ENCODE measurements at regions not wholly inside any gene's neighbourhood (a gene's known extent, or its start where the extent isn't known, plus 50 kb on each side); places are given as distances from the start of the nearest gene placed in this dataset.

- no peak for DNase-seq (ENCODE audit: low spot score)
- TF ChIP-seq CTCF (IDR thresholded peaks at IDR 0.05; ENCODE audit: extremely low read depth, missing control alignments), result no peak
Measured at GRCh38 chr5:144731786-144732185, 561.1 kb downstream of the KCTD16 start.

- DNase-seq (ENCODE audit: low spot score), result no peak
- no peak for TF ChIP-seq CTCF (IDR thresholded peaks at IDR 0.05; ENCODE audit: extremely low read depth, missing control alignments)
Measured at GRCh38 chr5:144712090-144712489, 541.4 kb downstream of the KCTD16 start.

GRCh38 chr5:144711172-144711571 is 540.5 kb downstream of the KCTD16 start:
- no peak for DNase-seq (ENCODE audit: low spot score)
- no peak for TF ChIP-seq CTCF (IDR thresholded peaks at IDR 0.05; ENCODE audit: extremely low read depth, missing control alignments)

GRCh38 chr5:144710637-144711036 is 540.0 kb downstream of the KCTD16 start:
- TF ChIP-seq CTCF (IDR thresholded peaks at IDR 0.05; ENCODE audit: extremely low read depth, missing control alignments), result no peak
- DNase-seq (ENCODE audit: low spot score), result no peak

- no peak for DNase-seq (ENCODE audit: low spot score)
- no peak for TF ChIP-seq CTCF (IDR thresholded peaks at IDR 0.05; ENCODE audit: extremely low read depth, missing control alignments)
Measured at GRCh38 chr5:144703776-144704175, 533.1 kb downstream of the KCTD16 start.

- DNase-seq (ENCODE audit: low spot score), result no peak
- no peak for TF ChIP-seq CTCF (IDR thresholded peaks at IDR 0.05; ENCODE audit: extremely low read depth, missing control alignments)
Measured at GRCh38 chr5:144698484-144698883, 527.8 kb downstream of the KCTD16 start.

GRCh38 chr5:144697847-144698262 is 527.2 kb downstream of the KCTD16 start:
- no peak for TF ChIP-seq CTCF (IDR thresholded peaks at IDR 0.05; ENCODE audit: extremely low read depth, missing control alignments)
- no peak for DNase-seq (ENCODE audit: low spot score)
